ENCODE measurements at regions not wholly inside any gene's neighbourhood (a gene's known extent, or its start where the extent isn't known, plus 50 kb on each side); places are given as distances from the start of the nearest gene placed in this dataset.

DNA sequence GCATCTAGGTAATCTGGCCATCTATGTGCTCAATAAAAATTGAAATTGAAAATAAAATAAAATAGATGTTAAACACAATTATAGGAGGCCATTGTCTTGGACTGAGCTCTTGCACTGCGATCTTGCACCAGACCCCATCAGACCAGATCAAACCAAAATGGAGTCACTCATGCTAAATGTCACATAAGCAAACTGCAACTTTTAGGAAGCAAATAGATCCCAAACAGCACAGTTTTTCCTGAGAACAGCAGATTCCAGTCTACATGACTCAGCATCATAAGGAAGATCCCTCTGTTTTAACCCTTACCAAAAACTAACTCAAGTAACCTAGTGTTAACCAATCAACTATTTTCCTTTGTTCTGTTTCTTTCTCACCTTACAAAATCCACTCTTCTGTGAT is 57.7 kb upstream of the LRP1B start:
- in situ Hi-C loops (cut with HindIII; ENCODE audit: low sequenced_read_pairs), result no loop called here

DNA sequence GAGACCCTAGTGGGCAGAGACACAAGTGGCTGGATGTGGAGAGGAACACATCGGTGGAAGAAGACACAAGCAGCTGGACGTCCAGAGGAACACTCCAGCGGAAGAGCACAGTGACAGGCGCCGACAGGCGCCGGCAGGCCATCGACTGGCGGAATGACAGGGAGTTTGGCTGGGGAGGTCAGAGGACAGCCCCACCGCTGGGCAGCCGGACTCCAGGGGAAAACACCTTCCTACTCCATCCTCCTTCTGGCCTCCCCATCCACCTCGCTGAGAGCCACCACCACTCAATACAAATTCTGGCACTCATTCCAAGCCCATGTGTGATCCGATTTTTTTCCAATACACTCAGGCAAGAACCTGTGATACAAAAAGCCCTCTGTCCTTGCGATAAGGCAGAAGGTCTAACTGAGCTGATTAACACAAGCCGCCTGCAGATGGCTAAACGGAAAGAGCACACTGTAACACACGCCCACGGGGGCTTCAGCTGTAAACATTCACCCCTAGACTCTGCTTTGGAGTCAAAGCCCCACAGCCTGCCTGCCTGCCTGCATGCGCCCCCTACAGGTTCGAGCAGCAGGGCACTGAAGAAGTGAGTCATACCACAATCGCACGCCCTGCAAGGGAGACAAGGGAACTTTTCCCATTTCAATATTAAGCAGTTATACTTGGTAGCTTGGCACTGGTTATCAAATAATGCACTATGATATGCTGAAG is 50.2 kb upstream of the LRP1B start:
- in situ Hi-C loops (cut with HindIII; ENCODE audit: low sequenced_read_pairs), result no loop called here
